NCI-H187 (cell line): ENCODE measurements at regions not wholly inside any gene's neighbourhood (a gene's known extent, or its start where the extent isn't known, plus 50 kb on each side); places are given as distances from the start of the nearest gene placed in this dataset.
A peak's percentile ranks its signal among the peaks of the same experiment; 100 is the strongest.
"Not testable (repeated sequence)": the region's sequence is repeated elsewhere in the genome, so short reads cannot be mapped to it uniquely, and the experiment has no call there.

Source experiments
- DNase-seq, 2 experiments: peaks; one replicate each; lab custom pipeline; 2025; lab: John Stamatoyannopoulos, UW

GRCh38 chr6:113697632-113698410 is 159.3 kb upstream of the MARCKS start:
- DNase-seq = no peak

DNA sequence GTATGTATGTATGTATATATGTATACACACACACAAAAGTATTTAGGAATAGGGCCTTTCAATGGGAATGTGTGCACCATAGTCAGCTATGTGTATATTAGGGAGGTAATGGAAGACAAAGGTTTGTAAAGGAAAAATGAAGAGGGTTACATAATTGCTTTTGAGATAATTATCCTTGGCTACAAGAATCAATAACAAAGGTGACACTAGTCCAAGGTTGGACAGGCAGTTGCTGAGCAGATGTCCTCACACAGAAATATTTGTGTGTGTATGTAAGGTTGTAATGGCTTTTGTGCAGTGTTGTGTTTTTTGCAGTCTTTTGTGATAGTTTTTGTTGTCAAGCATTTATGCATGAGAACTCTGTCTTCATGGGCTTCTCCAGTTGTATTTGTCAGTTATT is 157.9 kb upstream of the MARCKS start:
- no peak for DNase-seq

DNA sequence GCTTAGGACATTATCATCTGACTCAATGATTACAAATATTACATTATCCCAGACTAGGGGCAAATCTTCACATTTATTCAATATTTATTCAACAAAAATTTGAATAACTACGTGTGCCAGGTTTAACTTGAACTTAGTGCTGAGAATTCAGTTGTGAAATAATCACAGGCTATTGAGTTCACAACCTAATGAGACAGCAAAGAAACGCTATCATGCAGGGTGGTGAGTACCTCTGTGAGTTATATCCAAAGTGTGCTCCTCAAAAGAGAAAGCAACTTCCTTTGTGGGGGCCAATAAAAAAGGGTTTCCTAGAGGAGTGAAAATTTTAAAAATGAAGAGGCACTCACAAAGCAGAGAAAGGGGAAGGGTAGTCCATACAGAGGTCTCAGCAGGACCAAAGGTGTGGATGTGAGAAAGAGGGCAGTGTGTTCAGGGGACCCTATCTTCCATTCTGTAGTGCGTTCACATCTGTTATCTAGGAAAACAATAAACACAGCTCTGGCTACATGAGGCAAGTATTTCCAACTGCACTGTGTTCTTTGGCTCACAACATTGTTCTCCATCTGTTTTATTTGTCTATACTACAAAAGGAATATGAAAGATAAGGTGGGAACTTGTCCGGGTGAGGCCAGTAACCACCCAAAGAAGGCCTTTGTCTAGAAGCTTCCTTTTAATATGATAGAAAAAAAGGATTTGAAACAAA is 155.4 kb upstream of the MARCKS start:
- no peak for DNase-seq

DNA sequence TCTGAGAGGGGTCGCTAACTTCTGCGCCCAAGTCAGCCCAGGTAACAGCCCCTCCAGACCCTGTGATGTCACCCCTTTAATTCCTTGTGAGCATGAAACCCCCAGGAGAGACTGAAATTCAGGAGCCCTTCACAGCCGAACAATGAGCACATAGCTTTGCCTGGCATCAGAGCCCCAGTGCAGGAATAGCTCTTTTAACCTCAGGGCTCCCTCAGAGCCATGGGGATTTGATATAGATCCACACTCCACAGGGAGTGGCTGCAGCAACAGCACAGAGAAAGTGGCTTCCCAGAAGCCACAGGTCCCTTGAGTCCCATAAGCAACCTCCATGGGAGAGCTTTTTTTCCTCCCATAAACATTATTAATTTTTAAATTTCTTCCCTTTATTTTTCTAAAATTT is 150.0 kb upstream of the MARCKS start:
- DNase-seq = no peak

GRCh38 chr6:113709936-113710509 is 147.1 kb upstream of the MARCKS start:
- no peak for DNase-seq

- peak in 1 of 2 experiments; percentile 4 for DNase-seq
Measured at GRCh38 chr6:113713665-113714064, 143.5 kb upstream of the MARCKS start.

DNA sequence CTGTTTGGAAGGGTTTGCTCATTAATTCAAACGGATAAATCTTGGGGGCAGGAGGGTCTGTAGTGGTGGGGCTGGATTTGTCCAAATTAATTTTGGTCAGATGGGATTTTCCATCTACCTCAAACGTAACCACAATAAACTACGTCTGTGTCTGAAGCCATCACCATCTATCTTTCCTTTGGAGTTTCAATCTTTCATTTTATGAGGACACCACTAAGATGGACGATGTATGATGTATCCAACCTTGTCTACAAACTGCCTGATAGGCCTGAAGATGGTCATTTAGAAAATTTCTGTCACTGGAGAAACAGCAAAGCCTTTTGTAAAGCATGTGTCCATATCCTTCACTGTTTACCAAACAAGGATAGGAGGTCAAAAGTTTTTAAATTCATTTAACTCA is 138.6 kb upstream of the MARCKS start:
- no peak for DNase-seq

- no peak for DNase-seq
Measured at GRCh38 chr6:113719064-113719463, 138.1 kb upstream of the MARCKS start.

GRCh38 chr6:113719545-113719944 is 137.6 kb upstream of the MARCKS start:
- DNase-seq = no peak

GRCh38 chr6:113723182-113723581 is 134.0 kb upstream of the MARCKS start:
- no peak for DNase-seq

- not testable (repeated sequence) for DNase-seq
Measured at GRCh38 chr6:113724927-113725326, 132.2 kb upstream of the MARCKS start.

DNA sequence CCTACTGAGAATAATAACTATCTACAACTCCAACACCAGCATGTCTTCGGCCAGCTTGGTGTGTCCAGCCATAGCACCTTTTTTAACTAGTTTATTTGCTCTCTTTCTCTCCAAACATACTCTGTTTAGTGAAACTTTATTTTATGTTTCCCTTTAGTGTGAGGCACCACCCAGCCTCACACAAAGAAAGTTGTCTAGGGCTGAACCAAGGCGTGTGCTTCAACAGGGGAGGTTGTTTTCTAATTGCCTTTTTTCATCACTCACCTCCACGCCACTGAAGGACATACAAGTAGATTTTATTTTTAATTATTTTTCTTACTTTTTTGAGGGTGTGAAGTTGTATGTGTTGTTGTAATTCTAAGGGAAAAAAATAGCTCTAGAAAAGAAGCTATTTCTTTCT is 125.6 kb upstream of the MARCKS start:
- no peak for DNase-seq

GRCh38 chr6:113732384-113732966 is 124.7 kb upstream of the MARCKS start:
- DNase-seq = no peak

DNA sequence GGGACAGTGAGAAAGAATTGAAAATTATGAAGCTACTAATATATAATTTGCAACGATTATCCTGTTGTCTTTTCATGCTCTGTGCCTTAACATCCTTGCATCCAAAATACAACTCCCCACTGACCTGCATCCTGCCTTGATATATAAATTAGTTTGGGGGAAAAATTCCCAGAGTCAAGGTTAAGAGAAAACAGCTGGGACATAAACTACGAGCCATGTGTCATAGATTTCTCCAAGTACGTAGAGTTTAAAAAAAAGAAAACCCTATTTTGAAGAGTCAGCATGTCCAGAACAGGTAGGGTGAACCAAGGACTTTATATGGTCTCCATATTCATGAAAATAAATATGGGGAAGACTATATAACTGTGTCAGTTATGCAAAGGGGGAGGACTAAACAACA is 123.8 kb upstream of the MARCKS start:
- DNase-seq = no peak

- DNase-seq = no peak
Measured at GRCh38 chr6:113734982-113735381, 122.2 kb upstream of the MARCKS start.

DNA sequence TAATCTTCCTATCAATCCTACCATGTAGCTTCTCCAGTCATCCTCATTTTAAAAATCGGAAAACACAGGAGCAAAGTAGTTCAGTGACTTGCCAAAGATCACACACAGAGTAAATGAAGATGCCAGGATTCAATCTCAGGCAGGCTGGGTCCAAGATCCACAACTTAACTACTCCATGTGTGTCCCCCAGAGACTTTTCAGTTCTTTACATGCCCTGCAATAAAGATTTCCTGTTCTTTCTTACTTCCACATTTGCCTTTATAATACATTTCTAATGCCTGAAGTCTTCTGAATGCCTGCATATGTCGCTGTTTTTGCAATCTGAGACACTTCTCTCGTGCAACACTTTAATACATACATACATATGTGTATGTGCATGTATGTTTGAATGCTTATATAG is 121.7 kb upstream of the MARCKS start:
- DNase-seq = no peak

DNA sequence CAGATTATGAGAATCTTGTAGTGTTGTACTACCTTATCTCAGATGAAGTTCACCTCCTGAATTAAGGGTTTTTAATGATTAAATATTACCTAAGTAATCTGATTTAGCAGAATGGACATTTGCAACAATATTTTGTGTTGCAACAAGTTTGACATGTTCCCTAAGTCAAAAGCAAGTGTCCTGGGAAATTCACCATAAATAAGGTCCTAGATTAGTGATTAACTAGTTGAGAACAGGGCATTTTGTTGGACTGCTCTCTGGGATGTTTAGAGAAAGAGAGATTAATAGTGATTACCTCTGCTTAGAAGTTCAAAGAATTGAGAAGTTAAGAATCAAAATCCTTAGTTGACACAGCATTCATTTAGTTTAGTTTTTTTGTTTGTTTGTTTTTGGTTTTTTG is 120.2 kb upstream of the MARCKS start:
- no peak for DNase-seq

DNA sequence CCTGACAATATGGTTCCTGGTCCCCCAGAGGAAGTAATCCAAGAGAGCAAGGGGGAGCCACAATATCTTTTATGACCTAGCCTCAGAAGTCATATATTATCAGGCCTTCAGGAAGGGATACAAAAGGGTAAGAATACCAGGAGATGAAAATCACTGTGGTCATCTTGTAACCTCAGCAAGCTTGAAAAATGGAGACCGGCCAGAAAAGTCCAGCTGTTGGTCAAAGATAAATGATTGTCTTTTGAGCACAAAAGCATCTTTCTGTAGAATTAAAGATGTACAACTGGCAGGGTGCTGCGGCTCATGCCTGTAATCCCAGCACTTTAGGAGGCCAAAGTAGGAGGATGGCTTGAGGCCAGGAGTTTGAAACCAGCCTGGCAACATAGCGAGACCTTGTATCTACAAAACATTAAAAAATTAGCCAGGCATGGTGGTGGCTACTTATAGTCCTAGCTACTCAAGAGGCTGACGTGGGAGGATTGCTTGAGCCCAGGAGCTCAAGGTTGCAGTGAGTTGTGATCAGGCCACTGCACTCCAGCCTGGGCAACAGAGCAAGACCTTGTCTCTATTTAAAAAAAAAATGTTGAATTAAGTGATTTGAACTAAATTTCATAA is 118.0 kb upstream of the MARCKS start:
- DNase-seq = no peak

- DNase-seq = no peak
Measured at GRCh38 chr6:113741651-113742050, 115.5 kb upstream of the MARCKS start.

GRCh38 chr6:113742342-113742741 is 114.8 kb upstream of the MARCKS start:
- peak in 1 of 2 experiments; percentile 3 for DNase-seq

DNA sequence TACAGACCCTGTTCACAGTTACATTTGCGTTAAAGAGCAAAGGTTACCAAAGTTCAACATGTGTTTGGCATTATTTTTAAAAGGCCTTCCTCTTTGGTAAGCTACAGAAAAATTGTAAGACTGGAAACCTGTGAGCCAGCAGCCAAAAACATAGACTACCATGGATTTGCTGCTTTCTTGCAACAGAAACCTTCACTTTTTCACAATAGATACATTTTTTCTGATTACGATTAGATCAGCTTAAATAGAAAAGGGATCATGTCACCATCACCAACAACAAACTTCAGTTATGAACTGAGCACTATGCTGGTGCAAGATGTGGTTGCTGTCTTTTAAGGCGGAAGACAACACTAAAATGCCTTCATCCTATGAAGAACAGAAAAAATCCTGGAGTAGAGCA is 112.3 kb upstream of the MARCKS start:
- no peak for DNase-seq

- no peak for DNase-seq
Measured at GRCh38 chr6:113750151-113750855, 106.8 kb upstream of the MARCKS start.
